HEK293T (cell line): ENCODE measurements at regions not wholly inside any gene's neighbourhood (a gene's known extent, or its start where the extent isn't known, plus 50 kb on each side); places are given as distances from the start of the nearest gene placed in this dataset.

Experiments
- CTBP1 ChIP-seq: fragments of 450-650 bp; IDR thresholded peaks from 2 replicates; pipeline ENCODE4 v1.6.1; 2016; ENCODE audit warnings: borderline replicate concordance
- ELF4 ChIP-seq: fragments of 450-650 bp; IDR thresholded peaks from 2 replicates; pipeline ENCODE4 v1.6.1; 2017; ENCODE audit warnings: antibody characterized with exemption
- FOXA1 ChIP-seq: fragments of 450-650 bp; IDR thresholded peaks from 2 replicates; pipeline ENCODE4 v1.6.1; 2016; ENCODE audit warnings: mild to moderate bottlenecking

DNA sequence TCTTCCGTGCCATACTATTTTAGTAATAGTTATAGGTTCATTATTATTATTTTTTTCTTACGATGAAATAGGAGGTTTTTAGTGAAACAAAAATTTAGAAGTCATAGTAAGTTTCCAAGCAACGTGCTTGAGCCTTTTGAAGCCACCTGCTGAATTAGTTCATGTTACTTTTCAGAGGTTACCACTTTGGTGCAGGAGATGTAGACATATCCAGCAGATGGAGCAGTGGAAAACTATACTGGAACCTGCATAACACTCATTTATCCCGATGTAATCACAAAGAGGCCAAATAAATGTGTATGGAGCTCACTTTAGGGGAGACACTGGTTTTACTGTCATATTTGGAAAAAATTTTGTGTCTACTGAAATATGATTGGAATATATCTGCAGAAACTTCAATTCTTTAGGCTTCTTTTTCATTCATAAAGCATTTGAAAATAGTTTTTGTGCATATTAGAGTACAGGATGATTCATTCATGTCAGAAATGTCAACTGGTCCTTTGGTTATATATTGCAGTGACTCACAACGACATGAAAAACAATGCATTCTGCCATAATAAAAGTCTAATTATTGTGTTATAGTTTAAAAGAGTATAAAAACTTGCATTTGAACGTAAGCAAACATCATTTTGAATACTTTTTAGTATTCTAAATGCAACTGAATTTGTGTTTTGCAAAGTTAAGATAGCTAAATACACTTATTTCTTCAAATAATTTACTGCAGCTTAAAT lies 2182.9 kb upstream of the TENM3 start:
- TF ChIP-seq ELF4 (no peak), CTBP1 (no peak), FOXA1 (no peak)
